ENCODE measurements at regions not wholly inside any gene's neighbourhood (a gene's known extent, or its start where the extent isn't known, plus 50 kb on each side); places are given as distances from the start of the nearest gene placed in this dataset.

DNA sequence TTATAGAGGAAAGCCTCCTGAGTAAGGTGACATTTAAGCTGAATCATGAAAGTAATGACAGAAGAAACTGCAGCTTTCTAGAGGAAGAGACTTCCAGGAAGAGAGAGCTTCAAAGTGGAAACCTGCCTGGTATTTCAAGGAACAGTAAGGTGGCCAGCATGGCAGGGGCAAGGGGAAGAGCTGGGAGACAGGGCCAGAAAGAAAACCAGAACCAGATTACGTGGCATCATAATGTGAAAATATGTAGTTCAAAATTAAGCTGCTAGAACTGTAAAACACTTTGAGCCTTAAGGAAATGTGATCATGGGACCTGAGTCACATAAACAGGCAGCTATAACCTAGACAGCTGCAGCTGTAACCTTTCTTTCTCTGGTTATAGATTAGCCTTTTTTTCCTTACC, 238.0 kb upstream of the FOXK1 start:
- H3K9ac ChIP-seq (ENCODE audit: extremely low read depth, insufficient read length, low read length) = no peak overlapping the region
- no peaks in the 10 kb centered on the region for H3K23me2 ChIP-seq (ENCODE audit: insufficient read length, low read depth, low read length, poor library complexity, severe bottlenecking)
- no CpG with 5 or more reads among the region's 1 CpG for WGBS (ENCODE audit: extremely low coverage, insufficient read length, low lambda C conversion rate)
- no peaks in the 10 kb centered on the region for H3K9me3 ChIP-seq (ENCODE audit: control insufficient read depth, low read depth, low read length)
- no peaks in the 10 kb centered on the region for H4K20me1 ChIP-seq (ENCODE audit: control insufficient read depth, insufficient read depth, insufficient read length)
- no peaks in the 10 kb centered on the region for H3K4me1 ChIP-seq (ENCODE audit: insufficient read depth, low read length)
- TF ChIP-seq, protein P1, sequence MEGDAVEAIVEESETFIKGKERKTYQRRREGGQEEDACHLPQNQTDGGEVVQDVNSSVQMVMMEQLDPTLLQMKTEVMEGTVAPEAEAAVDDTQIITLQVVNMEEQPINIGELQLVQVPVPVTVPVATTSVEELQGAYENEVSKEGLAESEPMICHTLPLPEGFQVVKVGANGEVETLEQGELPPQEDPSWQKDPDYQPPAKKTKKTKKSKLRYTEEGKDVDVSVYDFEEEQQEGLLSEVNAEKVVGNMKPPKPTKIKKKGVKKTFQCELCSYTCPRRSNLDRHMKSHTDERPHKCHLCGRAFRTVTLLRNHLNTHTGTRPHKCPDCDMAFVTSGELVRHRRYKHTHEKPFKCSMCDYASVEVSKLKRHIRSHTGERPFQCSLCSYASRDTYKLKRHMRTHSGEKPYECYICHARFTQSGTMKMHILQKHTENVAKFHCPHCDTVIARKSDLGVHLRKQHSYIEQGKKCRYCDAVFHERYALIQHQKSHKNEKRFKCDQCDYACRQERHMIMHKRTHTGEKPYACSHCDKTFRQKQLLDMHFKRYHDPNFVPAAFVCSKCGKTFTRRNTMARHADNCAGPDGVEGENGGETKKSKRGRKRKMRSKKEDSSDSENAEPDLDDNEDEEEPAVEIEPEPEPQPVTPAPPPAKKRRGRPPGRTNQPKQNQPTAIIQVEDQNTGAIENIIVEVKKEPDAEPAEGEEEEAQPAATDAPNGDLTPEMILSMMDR (conservative IDR thresholded peaks at IDR 0.05) = no peak
- H3K36me3 Mint-ChIP-seq (ENCODE audit: insufficient read depth in 1 of 3, low read depth in 3 of 3) = peaks cover 0 to 19% (median 11%) of the 10 kb centered on the region in 3 experiments; a peak in 4 of 7 replicates
- H3K23ac ChIP-seq (ENCODE audit: insufficient read length, low read depth, low read length) = no peak overlapping the region
- H2BK12ac ChIP-seq (ENCODE audit: insufficient read length, low read depth, low read length) = no peak overlapping the region
- no peak overlapping the region for H4K91ac ChIP-seq (ENCODE audit: insufficient read length, low read depth, low read length)
- no peak overlapping the region for H4K8ac ChIP-seq (replicated peaks; ENCODE audit: insufficient read length, low read depth, low read length)
- no peak overlapping the region for H3K4me3 Mint-ChIP-seq
- H2AK5ac ChIP-seq (ENCODE audit: insufficient read length, low read length) = no peak overlapping the region
- no peak overlapping the region for H3K27ac ChIP-seq (ENCODE audit: insufficient read length, low read depth, low read length)
- no peak overlapping the region for H3T11ph ChIP-seq (ENCODE audit: low read length)
- no peak overlapping the region for H3K4ac ChIP-seq (ENCODE audit: low read depth, low read length)
- no peak overlapping the region for H3K56ac ChIP-seq (ENCODE audit: insufficient read length, low read depth, low read length)
- no peak for DNase-seq
- peaks cover 5 to 65% of the 10 kb centered on the region in 2 experiments for H3K9me3 Mint-ChIP-seq
- no peak overlapping the region for H3K4me2 ChIP-seq (ENCODE audit: insufficient read depth, insufficient read length, low read length)
- H3K79me1 ChIP-seq (ENCODE audit: insufficient read depth, low read depth, low read length, poor library complexity, severe bottlenecking) = no peaks in the 10 kb centered on the region
- H2BK5ac ChIP-seq (ENCODE audit: insufficient read length, low read length) = no peak overlapping the region
- H3K14ac ChIP-seq (ENCODE audit: insufficient read depth, low read length) = no peak overlapping the region
- no peaks in the 10 kb centered on the region for H3K79me2 ChIP-seq (ENCODE audit: insufficient read depth, low read length)
- H2BK120ac ChIP-seq (ENCODE audit: low read depth, low read length, poor library complexity, severe bottlenecking) = no peak overlapping the region
- no peak overlapping the region for H2BK20ac ChIP-seq (ENCODE audit: low read depth, low read length, poor library complexity, severe bottlenecking)
- H2BK15ac ChIP-seq (ENCODE audit: low read depth, low read length) = no peak overlapping the region
- H3K27ac Mint-ChIP-seq = no peak overlapping the region
- peaks cover 3% of the 10 kb centered on the region; the same call in 1 of the 2 replicates for H3K27me3 Mint-ChIP-seq (ENCODE audit: low read depth)
- no peak overlapping the region for H2AFZ ChIP-seq (ENCODE audit: low read length)
- H3K4me1 Mint-ChIP-seq = no peaks in the 10 kb centered on the region
- no peak overlapping the region for H3K18ac ChIP-seq (ENCODE audit: insufficient read length, low read depth, low read length)
- no peak overlapping the region for H4K5ac ChIP-seq (ENCODE audit: insufficient read length, low read depth, low read length)
- H3K27me3 ChIP-seq (ENCODE audit: insufficient read depth, low read length) = no peaks in the 10 kb centered on the region

Data from H9 (cell line).